ENCODE measurements at regions not wholly inside any gene's neighbourhood (a gene's known extent, or its start where the extent isn't known, plus 50 kb on each side); places are given as distances from the start of the nearest gene placed in this dataset.
"Not testable (repeated sequence)": the region's sequence is repeated elsewhere in the genome, so short reads cannot be mapped to it uniquely, and the experiment has no call there.

- Mint-ChIP-seq H3K27ac (no peak overlapping the region), H3K36me3 (peaks cover 3% of the 10 kb centered on the region), H3K9me3 (peaks cover 3% of the 10 kb centered on the region), H3K4me3 (no peak overlapping the region), H3K4me1 (peaks cover 4% of the 10 kb centered on the region), H3K27me3 (ENCODE audit: low read depth) (peaks cover 2% of the 10 kb centered on the region; the same call in 1 of the 2 replicates)
- no peak for ATAC-seq
- DNase-seq (ENCODE audit: low spot score) = no peak
- CTCF ChIA-PET = no interaction called here
- no peak for TF ChIP-seq ERG (CRISPR knock-in tag; IDR thresholded peaks at IDR 0.05)
- POLR2A ChIA-PET = no interaction called here
Measured at GRCh38 chr20:48521121-48521520, 306.7 kb downstream of the PREX1 start.

DNA sequence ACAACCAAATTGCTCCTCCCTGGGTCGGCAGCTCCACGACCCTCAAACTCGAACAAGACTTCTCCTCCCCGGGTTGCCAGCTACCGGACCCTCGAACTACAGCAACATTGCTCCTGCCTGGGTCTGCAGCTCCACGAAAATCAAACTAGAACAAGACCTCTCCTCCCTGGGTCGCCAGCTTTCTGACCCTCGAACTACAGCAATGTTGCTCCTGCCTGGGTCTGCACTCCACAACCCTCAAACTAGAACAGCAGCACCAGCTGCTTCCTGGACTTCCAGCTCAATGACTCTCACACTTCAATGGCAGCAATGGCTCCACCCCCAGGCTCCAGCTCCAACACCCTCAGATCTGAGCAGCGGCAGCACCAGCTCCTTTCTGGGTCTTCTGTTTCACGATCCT lies 311.6 kb downstream of the PREX1 start:
- ChIA-PET CTCF (interaction anchor here (1.0 to 1.5 kb wide), 3 partner anchors 104 to 661 kb away, joined by 3 to 17 read pairs (median 12); no protein-coding TSS in a partner anchor), POLR2A (interaction anchor here (1.0 to 1.3 kb wide), 2 partner anchors 30 to 621 kb away, joined by 4 to 8 read pairs; no protein-coding TSS in a partner anchor)
- peak; percentile 38; the same call in 1 of the 2 replicates for ATAC-seq
- not testable (repeated sequence) for DNase-seq (ENCODE audit: low spot score); H3K27ac Mint-ChIP-seq; H3K4me1 Mint-ChIP-seq; H3K4me3 Mint-ChIP-seq
- peaks cover 27% of the 10 kb centered on the region for H3K9me3 Mint-ChIP-seq
- peaks cover 25% of the 10 kb centered on the region for H3K36me3 Mint-ChIP-seq
- H3K27me3 Mint-ChIP-seq (ENCODE audit: low read depth) = peaks cover 17% of the 10 kb centered on the region

DNA sequence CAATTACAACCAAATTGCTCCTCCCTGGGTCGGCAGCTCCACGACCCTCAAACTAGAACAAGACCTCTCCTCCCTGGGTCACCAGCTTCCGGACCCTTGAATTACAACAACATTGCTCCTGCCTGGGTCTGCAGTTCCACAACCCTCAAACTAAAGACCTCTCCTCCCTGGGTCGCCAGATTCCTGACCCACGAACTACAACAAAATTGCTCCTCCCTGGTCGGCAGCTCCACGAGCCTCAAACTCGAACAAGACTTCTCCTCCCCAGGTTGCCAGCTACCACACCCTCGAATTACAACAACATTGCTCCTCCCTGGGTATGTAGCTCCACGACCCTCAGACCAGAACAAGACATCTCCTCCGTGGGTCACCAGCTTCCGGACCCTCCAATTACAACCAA lies 313.2 kb downstream of the PREX1 start:
- H3K4me1 Mint-ChIP-seq; ATAC-seq; H3K4me3 Mint-ChIP-seq; DNase-seq (ENCODE audit: low spot score); POLR2A ChIA-PET; CTCF ChIA-PET; H3K27ac Mint-ChIP-seq: not testable (repeated sequence)
- peaks cover 25% of the 10 kb centered on the region for H3K27me3 Mint-ChIP-seq (ENCODE audit: low read depth)
- H3K9me3 Mint-ChIP-seq = peaks cover 33% of the 10 kb centered on the region
- H3K36me3 Mint-ChIP-seq = peaks cover 35% of the 10 kb centered on the region

DNA sequence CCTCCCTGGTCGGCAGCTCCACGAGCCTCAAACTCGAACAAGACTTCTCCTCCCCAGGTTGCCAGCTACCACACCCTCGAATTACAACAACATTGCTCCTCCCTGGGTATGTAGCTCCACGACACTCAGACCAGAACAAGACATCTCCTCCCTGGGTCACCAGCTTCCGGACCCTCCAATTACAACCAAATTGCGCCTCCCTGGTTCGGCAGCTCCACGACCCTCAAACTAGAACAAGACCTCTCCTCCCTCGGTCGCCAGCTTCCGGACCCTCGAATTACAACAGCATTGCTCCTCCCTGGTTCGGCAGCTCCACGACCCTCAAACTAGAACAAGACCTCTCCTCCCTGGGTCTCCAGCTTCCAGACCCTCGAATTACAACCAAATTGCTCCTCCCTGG lies 315.3 kb downstream of the PREX1 start:
- ATAC-seq; DNase-seq (ENCODE audit: low spot score); CTCF ChIA-PET; H3K4me3 Mint-ChIP-seq; H3K27ac Mint-ChIP-seq; POLR2A ChIA-PET; H3K4me1 Mint-ChIP-seq: not testable (repeated sequence)
- peaks cover 30% of the 10 kb centered on the region for H3K27me3 Mint-ChIP-seq (ENCODE audit: low read depth)
- peaks cover 41% of the 10 kb centered on the region for H3K36me3 Mint-ChIP-seq
- peaks cover 44% of the 10 kb centered on the region for H3K9me3 Mint-ChIP-seq

- DNase-seq (ENCODE audit: low spot score); H3K4me1 Mint-ChIP-seq; H3K27ac Mint-ChIP-seq; POLR2A ChIA-PET; H3K4me3 Mint-ChIP-seq; ATAC-seq: not testable (repeated sequence)
- Mint-ChIP-seq H3K36me3 (peaks cover 32% of the 10 kb centered on the region), H3K27me3 (ENCODE audit: low read depth) (peaks cover 33% of the 10 kb centered on the region), H3K9me3 (peaks cover 32% of the 10 kb centered on the region)
- CTCF ChIA-PET = interaction anchor here (1.0 kb wide), 1 partner anchor 115 kb away, joined by 3 read pairs; no protein-coding TSS in a partner anchor
Measured at GRCh38 chr20:48505066-48505465, 322.7 kb downstream of the PREX1 start.

DNA sequence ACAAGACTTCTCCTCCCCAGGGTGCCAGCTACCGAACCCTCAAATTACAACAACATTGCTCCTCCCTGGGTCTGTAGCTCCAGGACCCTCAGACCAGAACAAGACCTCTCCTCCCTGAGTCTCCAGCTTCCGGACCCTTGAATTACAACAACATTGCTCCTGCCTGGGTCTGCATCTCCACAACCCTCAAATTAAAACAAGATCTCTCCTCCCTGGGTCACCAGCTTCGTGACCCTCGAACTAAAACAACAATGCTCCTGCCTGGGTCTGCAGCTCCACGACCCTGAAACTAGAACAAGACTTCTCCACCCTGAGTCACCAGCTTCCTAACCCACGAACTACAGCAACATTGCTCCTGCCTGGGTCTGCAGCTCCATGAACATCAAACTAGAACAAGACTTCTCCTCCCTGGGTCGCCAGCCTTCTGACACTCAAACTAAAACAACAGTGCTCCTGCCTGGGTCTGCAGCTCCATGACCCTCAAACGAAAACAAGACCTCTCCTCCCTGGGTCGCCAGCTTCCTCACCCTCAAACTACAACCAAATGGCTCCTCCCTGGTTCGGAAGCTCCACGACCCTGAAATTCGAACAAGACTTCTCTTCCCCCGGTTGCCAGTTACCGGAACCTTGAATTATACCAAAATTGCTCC lies 324.5 kb downstream of the PREX1 start:
- ChIA-PET CTCF (interaction anchor here (1.8 kb wide), 1 partner anchor 117 kb away, joined by 7 read pairs; no protein-coding TSS in a partner anchor), POLR2A (no interaction called here)
- Mint-ChIP-seq H3K36me3 (peaks cover 25% of the 10 kb centered on the region), H3K4me3 (no peak overlapping the region), H3K27ac (no peak overlapping the region), H3K4me1 (no peaks in the 10 kb centered on the region), H3K27me3 (ENCODE audit: low read depth) (peaks cover 27% of the 10 kb centered on the region), H3K9me3 (peaks cover 24% of the 10 kb centered on the region)
- no peak for DNase-seq (ENCODE audit: low spot score)
- no peak for ATAC-seq
- TF ChIP-seq GRHL2 (CRISPR knock-in tag; IDR thresholded peaks at IDR 0.05; ENCODE audit: insufficient replicate concordance, severe bottlenecking) (no peak), ZNF263 (CRISPR knock-in tag; IDR thresholded peaks at IDR 0.05; ENCODE audit: low read depth) (no peak), USF1 (CRISPR knock-in tag; IDR thresholded peaks at IDR 0.05) (no peak), AR (CRISPR knock-in tag; IDR thresholded peaks at IDR 0.05) (no peak), GTF2I (CRISPR knock-in tag; conservative IDR thresholded peaks at IDR 0.05) (no peak), STAT6 (CRISPR knock-in tag; conservative IDR thresholded peaks at IDR 0.05; ENCODE audit: low read depth) (no peak)
- TF ChIP-seq, protein P1, sequence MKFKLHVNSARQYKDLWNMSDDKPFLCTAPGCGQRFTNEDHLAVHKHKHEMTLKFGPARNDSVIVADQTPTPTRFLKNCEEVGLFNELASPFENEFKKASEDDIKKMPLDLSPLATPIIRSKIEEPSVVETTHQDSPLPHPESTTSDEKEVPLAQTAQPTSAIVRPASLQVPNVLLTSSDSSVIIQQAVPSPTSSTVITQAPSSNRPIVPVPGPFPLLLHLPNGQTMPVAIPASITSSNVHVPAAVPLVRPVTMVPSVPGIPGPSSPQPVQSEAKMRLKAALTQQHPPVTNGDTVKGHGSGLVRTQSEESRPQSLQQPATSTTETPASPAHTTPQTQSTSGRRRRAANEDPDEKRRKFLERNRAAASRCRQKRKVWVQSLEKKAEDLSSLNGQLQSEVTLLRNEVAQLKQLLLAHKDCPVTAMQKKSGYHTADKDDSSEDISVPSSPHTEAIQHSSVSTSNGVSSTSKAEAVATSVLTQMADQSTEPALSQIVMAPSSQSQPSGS (CRISPR knock-in tag; IDR thresholded peaks at IDR 0.05; ENCODE audit: borderline replicate concordance, low read depth) = no peak
